EL (cell line): ENCODE measurements at regions not wholly inside any gene's neighbourhood (a gene's known extent, or its start where the extent isn't known, plus 50 kb on each side); places are given as distances from the start of the nearest gene placed in this dataset.
A peak's percentile ranks its signal among the peaks of the same experiment; 100 is the strongest.

Experiments
- DNase-seq: peaks from one replicate; pipeline ENCODE4 v3.0.0-alpha.2; 2016

DNA sequence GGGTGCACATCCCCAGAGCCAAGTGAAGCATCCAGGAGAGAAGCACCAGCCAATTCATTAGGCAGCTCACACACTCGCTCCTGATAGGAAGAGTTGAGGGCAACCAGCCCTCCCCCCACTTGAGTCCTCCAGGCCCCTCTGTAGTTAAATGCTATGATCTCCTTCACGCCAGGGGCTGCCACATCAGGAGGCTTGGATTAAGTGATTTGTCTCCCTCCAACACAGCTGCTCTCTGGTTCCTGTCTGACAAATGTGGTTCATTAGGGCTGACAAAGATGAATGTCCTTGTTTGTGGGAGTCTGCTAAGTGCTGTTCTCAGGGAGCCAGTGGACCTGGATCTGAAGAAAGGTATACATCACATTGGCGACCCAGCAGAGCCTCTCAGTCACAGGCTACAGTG lies 94.5 kb upstream of the WSCD1 start:
- no peak for DNase-seq

DNA sequence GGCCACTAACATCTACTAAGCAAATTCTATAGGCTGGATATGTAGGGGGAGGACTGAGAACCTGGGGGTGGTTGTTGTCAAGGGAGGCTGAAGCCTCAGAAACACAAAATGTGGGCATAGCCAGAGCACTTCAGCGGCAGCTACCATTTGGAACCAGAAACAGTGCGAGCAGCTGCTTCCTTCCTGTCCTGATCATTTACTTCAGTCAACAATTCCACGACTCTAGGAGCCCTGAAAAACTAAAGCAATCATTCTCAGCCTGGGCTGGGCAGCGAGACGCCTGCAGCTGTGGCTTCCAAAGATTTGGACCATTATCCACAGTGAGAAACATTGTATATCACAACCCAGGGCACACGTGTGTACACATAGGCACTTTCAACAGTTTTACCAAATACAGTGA lies 93.9 kb upstream of the WSCD1 start:
- no peak for DNase-seq

- no peak for DNase-seq
Observed at GRCh38 chr17:5978496-5978895, 91.7 kb upstream of the WSCD1 start.

GRCh38 chr17:5980941-5981340 lies 89.2 kb upstream of the WSCD1 start:
- DNase-seq: no peak

- DNase-seq: no peak
Observed at GRCh38 chr17:5986644-5987043, 83.5 kb upstream of the WSCD1 start.

DNA sequence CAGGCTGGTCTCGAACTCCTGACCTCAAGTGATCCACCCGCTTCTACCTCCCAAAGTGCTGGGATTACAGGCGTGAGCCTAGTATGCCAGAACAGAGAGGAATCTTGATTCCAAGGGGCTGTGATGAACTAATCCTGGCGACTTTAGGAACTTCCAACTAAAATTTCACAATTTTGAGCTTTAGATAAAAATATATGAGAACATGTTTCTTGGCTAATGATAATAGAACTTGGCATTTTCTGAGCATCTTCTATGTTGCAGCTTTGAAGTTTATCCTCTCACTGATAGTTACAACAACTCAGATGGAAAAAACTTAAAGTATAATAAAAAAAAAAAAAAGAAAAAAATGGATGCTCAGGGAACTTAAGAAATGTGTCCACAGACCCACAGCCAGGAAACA lies 69.8 kb upstream of the WSCD1 start:
- DNase-seq: no peak

- peak; percentile 76 for DNase-seq
Observed at GRCh38 chr17:6003221-6003620, 67.0 kb upstream of the WSCD1 start.

- DNase-seq: no peak
Observed at GRCh38 chr17:6005939-6006338, 64.2 kb upstream of the WSCD1 start.

GRCh38 chr17:6011206-6011605 lies 59.0 kb upstream of the WSCD1 start:
- DNase-seq: no peak

DNA sequence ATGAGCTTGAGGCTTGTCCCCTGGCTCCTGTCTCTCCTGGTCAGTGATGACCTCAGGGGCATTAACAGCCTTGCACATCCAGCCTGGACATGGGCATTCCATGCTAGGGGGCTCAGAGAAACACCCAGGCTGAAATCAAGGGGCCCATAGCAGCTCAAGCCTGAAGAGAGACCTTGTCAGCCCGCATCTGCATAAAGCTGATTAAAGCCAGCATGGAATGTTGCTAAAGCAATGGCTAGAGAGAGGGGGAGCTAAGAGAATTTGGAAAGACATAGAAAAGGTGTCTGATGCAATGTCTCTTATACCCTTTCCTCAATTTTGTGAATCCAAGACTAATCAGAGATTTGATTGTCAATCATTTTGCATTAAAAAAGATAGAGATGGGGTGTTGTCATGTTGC lies 51.4 kb upstream of the WSCD1 start:
- DNase-seq: no peak

GRCh38 chr17:6019959-6020358 lies 50.2 kb upstream of the WSCD1 start:
- DNase-seq: no peak

GRCh38 chr17:6020376-6021010 lies 49.7 kb upstream of the WSCD1 start:
- DNase-seq: no peak
